Activated CD8-positive, alpha-beta memory T cell treated with anti-CD3 and anti-CD28 coated beads for 4 hours (primary cell): ENCODE measurements at regions not wholly inside any gene's neighbourhood (a gene's known extent, or its start where the extent isn't known, plus 50 kb on each side); places are given as distances from the start of the nearest gene placed in this dataset.

Source experiments
- DNase-seq, 2 donors: peaks; one replicate each; pipeline ENCODE4 v3.0.0-alpha.2; 2020; ENCODE audit warnings: low read depth in 2 of 2

GRCh38 chr2:196315388-196316049 is 144.1 kb upstream of the STK17B start:
- no peak for DNase-seq

GRCh38 chr2:196316050-196316430 is 144.7 kb upstream of the STK17B start:
- DNase-seq = no peak

- DNase-seq = no peak
Measured at GRCh38 chr2:196318517-196319377, 147.4 kb upstream of the STK17B start.

GRCh38 chr2:196322973-196323810 is 151.8 kb upstream of the STK17B start:
- DNase-seq = no peak

GRCh38 chr2:196324211-196324610 is 152.8 kb upstream of the STK17B start:
- DNase-seq = no peak

GRCh38 chr2:196328088-196328680 is 156.8 kb upstream of the STK17B start:
- DNase-seq = no peak

- no peak for DNase-seq
Measured at GRCh38 chr2:196329959-196330358, 158.6 kb upstream of the STK17B start.

- no peak for DNase-seq
Measured at GRCh38 chr2:196330645-196331044, 159.3 kb upstream of the STK17B start.

- no peak for DNase-seq
Measured at GRCh38 chr2:196331143-196331542, 159.8 kb upstream of the STK17B start.

- no peak for DNase-seq
Measured at GRCh38 chr2:196331851-196332250, 160.5 kb upstream of the STK17B start.

GRCh38 chr2:196333397-196333796 is 162.0 kb upstream of the STK17B start:
- no peak for DNase-seq

GRCh38 chr2:196334710-196335109 is 163.3 kb upstream of the STK17B start:
- DNase-seq = no peak

- DNase-seq = no peak
Measured at GRCh38 chr2:196335221-196335634, 163.8 kb upstream of the STK17B start.

GRCh38 chr2:196336207-196336606 is 164.8 kb upstream of the STK17B start:
- no peak for DNase-seq

- DNase-seq = no peak
Measured at GRCh38 chr2:196336715-196337114, 165.3 kb upstream of the STK17B start.

GRCh38 chr2:196337208-196337953 is 166.0 kb upstream of the STK17B start:
- DNase-seq = no peak

GRCh38 chr2:196338440-196338839 is 167.1 kb upstream of the STK17B start:
- no peak for DNase-seq

- DNase-seq = no peak
Measured at GRCh38 chr2:196341277-196341841, 170.0 kb upstream of the STK17B start.

- DNase-seq = no peak
Measured at GRCh38 chr2:196344397-196344796, 173.0 kb upstream of the STK17B start.

- no peak for DNase-seq
Measured at GRCh38 chr2:196353717-196354116, 182.3 kb upstream of the STK17B start.

GRCh38 chr2:196354186-196354585 is 182.8 kb upstream of the STK17B start:
- DNase-seq = no peak
